ENCODE measurements at regions not wholly inside any gene's neighbourhood (a gene's known extent, or its start where the extent isn't known, plus 50 kb on each side); places are given as distances from the start of the nearest gene placed in this dataset.

DNA sequence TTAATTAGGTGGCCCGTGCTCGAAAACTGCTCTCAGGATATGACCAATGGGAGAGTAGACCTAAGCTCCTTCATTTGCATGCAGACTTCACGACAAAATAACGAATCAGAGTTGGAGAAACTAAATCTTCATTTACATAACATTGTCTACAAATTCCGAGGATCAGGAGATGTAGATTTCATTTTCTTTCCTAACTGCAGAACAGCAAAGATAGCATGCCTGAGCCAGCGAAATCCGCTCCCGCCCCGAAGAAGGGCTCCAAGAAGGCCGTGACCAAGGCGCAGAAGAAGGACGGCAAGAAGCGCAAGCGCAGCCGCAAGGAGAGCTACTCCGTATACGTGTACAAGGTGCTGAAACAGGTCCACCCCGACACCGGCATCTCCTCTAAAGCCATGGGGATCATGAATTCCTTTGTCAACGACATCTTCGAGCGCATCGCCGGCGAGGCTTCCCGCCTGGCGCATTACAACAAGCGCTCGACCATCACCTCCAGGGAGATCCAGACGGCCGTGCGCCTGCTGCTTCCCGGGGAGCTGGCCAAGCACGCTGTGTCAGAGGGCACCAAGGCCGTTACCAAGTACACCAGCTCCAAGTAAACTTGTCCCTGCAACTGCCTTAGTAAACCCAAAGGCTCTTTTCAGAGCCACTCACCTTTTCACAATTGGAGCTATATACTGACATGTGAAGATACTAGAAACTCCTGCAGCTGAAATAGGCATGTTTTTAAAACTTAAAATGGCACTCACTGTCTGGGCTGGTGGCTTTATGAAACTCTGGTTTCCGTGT, 96.5 kb downstream of the HFE start:
- CTCF ChIA-PET = no interaction called here
- no peaks in the 10 kb centered on the region for H3K9me3 ChIP-seq (ENCODE audit: low read depth, low read length, poor library complexity, severe bottlenecking)
- H3K27ac ChIP-seq (ENCODE audit: low read depth, low read length, poor library complexity, severe bottlenecking) = peak overlapping the region; percentile 68
- POLR2A ChIA-PET (ENCODE audit: low non-redundant PET) = interaction anchor here (0.5 to 1.4 kb wide), 8 partner anchors 11 to 960 kb away, joined by 3 to 9 read pairs (median 4); a partner anchor contains a TSS
- H3K4me3 ChIP-seq (ENCODE audit: low read depth, low read length, poor library complexity, severe bottlenecking) = peak overlapping the region; percentile 33
- BruUV-seq (replicated peaks) = TSS peak; percentile 100
- H3K36me3 ChIP-seq (ENCODE audit: insufficient read depth, low read length, poor library complexity, severe bottlenecking) = no peaks in the 10 kb centered on the region
- no peaks in the 10 kb centered on the region for H3K27me3 ChIP-seq (replicated peaks; ENCODE audit: insufficient read depth, low read depth, low read length, poor library complexity)
- H3K4me1 ChIP-seq (ENCODE audit: insufficient read depth, low read length, poor library complexity, severe bottlenecking) = peaks cover 10% of the 10 kb centered on the region
- DNase-seq (ENCODE audit: low spot score) = peak; percentile 83
- TF ChIP-seq, protein P1, sequence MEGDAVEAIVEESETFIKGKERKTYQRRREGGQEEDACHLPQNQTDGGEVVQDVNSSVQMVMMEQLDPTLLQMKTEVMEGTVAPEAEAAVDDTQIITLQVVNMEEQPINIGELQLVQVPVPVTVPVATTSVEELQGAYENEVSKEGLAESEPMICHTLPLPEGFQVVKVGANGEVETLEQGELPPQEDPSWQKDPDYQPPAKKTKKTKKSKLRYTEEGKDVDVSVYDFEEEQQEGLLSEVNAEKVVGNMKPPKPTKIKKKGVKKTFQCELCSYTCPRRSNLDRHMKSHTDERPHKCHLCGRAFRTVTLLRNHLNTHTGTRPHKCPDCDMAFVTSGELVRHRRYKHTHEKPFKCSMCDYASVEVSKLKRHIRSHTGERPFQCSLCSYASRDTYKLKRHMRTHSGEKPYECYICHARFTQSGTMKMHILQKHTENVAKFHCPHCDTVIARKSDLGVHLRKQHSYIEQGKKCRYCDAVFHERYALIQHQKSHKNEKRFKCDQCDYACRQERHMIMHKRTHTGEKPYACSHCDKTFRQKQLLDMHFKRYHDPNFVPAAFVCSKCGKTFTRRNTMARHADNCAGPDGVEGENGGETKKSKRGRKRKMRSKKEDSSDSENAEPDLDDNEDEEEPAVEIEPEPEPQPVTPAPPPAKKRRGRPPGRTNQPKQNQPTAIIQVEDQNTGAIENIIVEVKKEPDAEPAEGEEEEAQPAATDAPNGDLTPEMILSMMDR (conservative IDR thresholded peaks at IDR 0.05; ENCODE audit: low read depth, low read length) = no peak
- TF ChIP-seq EZH2 (IDR thresholded peaks at IDR 0.05; ENCODE audit: borderline replicate concordance, low read depth, low read length, poor library complexity, severe bottlenecking) = no peak
- intact Hi-C loops (cut with micrococcal nuclease; ENCODE audit: unreplicated experiment) = no loop called here

DNA sequence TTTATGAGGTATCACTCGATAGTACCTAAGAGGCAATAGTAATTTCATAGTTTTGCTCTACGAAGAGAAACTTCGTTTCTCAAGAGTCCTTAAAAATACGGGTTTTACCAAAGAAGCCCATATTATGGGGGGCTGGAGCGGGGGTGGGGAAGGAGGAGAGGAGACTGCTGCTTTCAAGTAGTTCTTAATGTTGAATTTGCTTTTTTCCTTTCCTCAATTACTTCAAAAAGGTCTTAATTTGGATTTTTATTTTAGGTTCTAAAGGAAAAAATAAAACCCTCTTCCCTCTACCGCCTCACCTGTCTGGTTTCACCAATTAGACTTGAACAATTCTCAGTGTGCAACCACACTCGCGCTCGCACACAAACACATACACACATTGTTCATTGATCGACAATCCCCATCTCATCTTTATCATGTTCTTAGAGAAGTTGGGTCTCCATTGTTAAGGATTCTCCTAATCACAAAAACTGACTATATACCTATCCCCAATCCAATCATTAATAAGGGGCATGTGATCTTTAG, 97.2 kb downstream of the HFE start:
- intact Hi-C loops (cut with micrococcal nuclease; ENCODE audit: unreplicated experiment) = no loop called here
- DNase-seq (ENCODE audit: low spot score) = no peak
- Histone ChIP-seq H3K4me1 (ENCODE audit: insufficient read depth, low read length, poor library complexity, severe bottlenecking) (peaks cover 10% of the 10 kb centered on the region), H3K27me3 (replicated peaks; ENCODE audit: insufficient read depth, low read depth, low read length, poor library complexity) (no peaks in the 10 kb centered on the region), H3K4me3 (ENCODE audit: low read depth, low read length, poor library complexity, severe bottlenecking) (peak overlapping the region; percentile 33), H3K9me3 (ENCODE audit: low read depth, low read length, poor library complexity, severe bottlenecking) (no peaks in the 10 kb centered on the region), H3K27ac (ENCODE audit: low read depth, low read length, poor library complexity, severe bottlenecking) (peak overlapping the region; percentile 68), H3K36me3 (ENCODE audit: insufficient read depth, low read length, poor library complexity, severe bottlenecking) (no peaks in the 10 kb centered on the region)
- ChIA-PET POLR2A (ENCODE audit: low non-redundant PET) (no interaction called here), CTCF (no interaction called here)
- TF ChIP-seq EZH2 (IDR thresholded peaks at IDR 0.05; ENCODE audit: borderline replicate concordance, low read depth, low read length, poor library complexity, severe bottlenecking) = no peak
- TF ChIP-seq, protein P1 (conservative IDR thresholded peaks at IDR 0.05; ENCODE audit: low read depth, low read length) = no peak
- BruUV-seq (replicated peaks) = no TSS peak

DNA sequence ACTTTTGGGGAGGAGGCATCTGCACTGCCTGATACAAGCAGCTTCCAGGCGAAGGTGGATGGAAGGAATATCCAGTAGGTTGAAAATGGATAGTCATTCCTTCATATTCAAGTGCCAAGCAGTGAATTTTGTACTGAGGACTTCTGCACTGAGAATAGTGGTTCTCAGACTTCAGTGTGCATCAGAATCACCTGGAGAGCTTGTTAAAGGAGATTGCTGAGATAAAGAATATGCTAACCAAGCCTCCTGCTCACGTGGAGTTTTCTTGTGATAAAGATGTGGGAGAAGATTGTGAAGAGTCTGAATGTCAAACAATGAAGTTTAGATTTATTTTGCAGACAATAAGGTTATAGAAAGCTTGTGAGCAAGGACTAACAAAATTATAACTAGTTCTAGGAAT, 97.8 kb downstream of the HFE start:
- ChIA-PET POLR2A (ENCODE audit: low non-redundant PET) (no interaction called here), CTCF (no interaction called here)
- intact Hi-C loops (cut with micrococcal nuclease; ENCODE audit: unreplicated experiment) = no loop called here
- Histone ChIP-seq H3K36me3 (ENCODE audit: insufficient read depth, low read length, poor library complexity, severe bottlenecking) (no peaks in the 10 kb centered on the region), H3K9me3 (ENCODE audit: low read depth, low read length, poor library complexity, severe bottlenecking) (no peaks in the 10 kb centered on the region), H3K27me3 (replicated peaks; ENCODE audit: insufficient read depth, low read depth, low read length, poor library complexity) (no peaks in the 10 kb centered on the region), H3K4me3 (ENCODE audit: low read depth, low read length, poor library complexity, severe bottlenecking) (no peak overlapping the region), H3K27ac (ENCODE audit: low read depth, low read length, poor library complexity, severe bottlenecking) (peak overlapping the region; percentile 68), H3K4me1 (ENCODE audit: insufficient read depth, low read length, poor library complexity, severe bottlenecking) (peaks cover 13% of the 10 kb centered on the region)
- no peak for DNase-seq (ENCODE audit: low spot score)
- no peak for TF ChIP-seq EZH2 (IDR thresholded peaks at IDR 0.05; ENCODE audit: borderline replicate concordance, low read depth, low read length, poor library complexity, severe bottlenecking)
- TF ChIP-seq, protein P1 (conservative IDR thresholded peaks at IDR 0.05; ENCODE audit: low read depth, low read length) = no peak
- BruUV-seq (replicated peaks) = no TSS peak

Measured in A673 (cell line).